ENCODE measurements at regions not wholly inside any gene's neighbourhood (a gene's known extent, or its start where the extent isn't known, plus 50 kb on each side); places are given as distances from the start of the nearest gene placed in this dataset.
A peak's percentile ranks its signal among the peaks of the same experiment; 100 is the strongest.

- POLR2A ChIA-PET = interaction anchor here (0.6 to 2.0 kb wide), 6 partner anchors 12 to 132 kb away, joined by 3 to 8 read pairs (median 4); no protein-coding TSS in a partner anchor
- no TSS peak for BruUV-seq (replicated peaks)
These were observed 394.6 kb downstream of the KIF16B start for GRCh38 chr20:16178546-16179135.

GRCh38 chr20:16175322-16175961 is 397.8 kb downstream of the KIF16B start:
- no peaks in the 10 kb centered on the region for H3K79me2 ChIP-seq (ENCODE audit: insufficient read depth, low read depth, low read length)
- no peak for DNase-seq (ENCODE audit: low spot score)
- intact Hi-C loops (cut with micrococcal nuclease; ENCODE audit: unreplicated experiment) = no loop called here
- BruUV-seq (replicated peaks) = no TSS peak
- H3K36me3 ChIP-seq (ENCODE audit: insufficient read depth, low read length) = no peaks in the 10 kb centered on the region
- no peaks in the 10 kb centered on the region for H4K20me1 ChIP-seq (ENCODE audit: insufficient read depth, low read length)
- H3K4me2 ChIP-seq (ENCODE audit: low read length) = no peak overlapping the region; the same call in 1 of the 2 replicates
- POLR2A ChIA-PET = interaction anchor here (0.6 to 1.8 kb wide), 11 partner anchors 11 to 293 kb away, joined by 3 to 6 read pairs (median 3); no protein-coding TSS in a partner anchor
- no peak overlapping the region for H3K4me3 ChIP-seq (ENCODE audit: low read depth, low read length, poor library complexity, severe bottlenecking)
- no peaks in the 10 kb centered on the region for H3K9me3 ChIP-seq (ENCODE audit: low read length)
- H3K27ac ChIP-seq (ENCODE audit: low read depth, low read length, poor library complexity, severe bottlenecking) = no peak overlapping the region
- no peaks in the 10 kb centered on the region for H3K4me1 ChIP-seq (ENCODE audit: insufficient read depth, low read length, poor library complexity, severe bottlenecking)
- no peaks in the 10 kb centered on the region for H3K9me2 ChIP-seq (ENCODE audit: insufficient read depth, low read length)
- CTCF ChIA-PET (ENCODE audit: unreplicated experiment) = no interaction called here
- TF ChIP-seq EZH2phosphoT487 (IDR thresholded peaks at IDR 0.05; ENCODE audit: borderline replicate concordance, low read depth, low read length) (no peak), CTCF (conservative IDR thresholded peaks at IDR 0.05; ENCODE audit: low read length) (no peak)
- H2AFZ ChIP-seq (ENCODE audit: low read length) = peak overlapping the region; percentile 9; the same call in 1 of the 2 replicates

More at GRCh38 chr20:16178546-16179135, 394.6 kb downstream of the KIF16B start:
- Histone ChIP-seq H3K4me1 (ENCODE audit: insufficient read depth, low read length, poor library complexity, severe bottlenecking) (no peaks in the 10 kb centered on the region), H3K9me3 (ENCODE audit: low read length) (no peaks in the 10 kb centered on the region), H3K9me2 (ENCODE audit: insufficient read depth, low read length) (no peaks in the 10 kb centered on the region), H3K36me3 (ENCODE audit: insufficient read depth, low read length) (no peaks in the 10 kb centered on the region), H4K20me1 (ENCODE audit: insufficient read depth, low read length) (no peaks in the 10 kb centered on the region), H2AFZ (ENCODE audit: low read length) (no peak overlapping the region), H3K79me2 (ENCODE audit: insufficient read depth, low read depth, low read length) (no peaks in the 10 kb centered on the region), H3K4me2 (ENCODE audit: low read length) (no peak overlapping the region), H3K4me3 (ENCODE audit: low read depth, low read length, poor library complexity, severe bottlenecking) (no peak overlapping the region), H3K27ac (ENCODE audit: low read depth, low read length, poor library complexity, severe bottlenecking) (no peak overlapping the region)
- DNase-seq (ENCODE audit: low spot score) = no peak
- intact Hi-C loops (cut with micrococcal nuclease; ENCODE audit: unreplicated experiment) = no loop called here
- CTCF ChIA-PET (ENCODE audit: unreplicated experiment) = no interaction called here
- TF ChIP-seq EZH2phosphoT487 (IDR thresholded peaks at IDR 0.05; ENCODE audit: borderline replicate concordance, low read depth, low read length) (no peak), CTCF (conservative IDR thresholded peaks at IDR 0.05; ENCODE audit: low read length) (no peak)

GRCh38 chr20:16174311-16174710 is 398.9 kb downstream of the KIF16B start:
- DNase-seq (ENCODE audit: low spot score) = no peak
- BruUV-seq (replicated peaks) = no TSS peak

More at GRCh38 chr20:16174311-16174710, 398.9 kb downstream of the KIF16B start:
- Histone ChIP-seq H3K79me2 (ENCODE audit: insufficient read depth, low read depth, low read length) (no peaks in the 10 kb centered on the region), H3K36me3 (ENCODE audit: insufficient read depth, low read length) (no peaks in the 10 kb centered on the region), H3K9me2 (ENCODE audit: insufficient read depth, low read length) (no peaks in the 10 kb centered on the region), H3K4me3 (ENCODE audit: low read depth, low read length, poor library complexity, severe bottlenecking) (no peak overlapping the region), H3K4me1 (ENCODE audit: insufficient read depth, low read length, poor library complexity, severe bottlenecking) (no peaks in the 10 kb centered on the region), H3K9me3 (ENCODE audit: low read length) (no peaks in the 10 kb centered on the region), H4K20me1 (ENCODE audit: insufficient read depth, low read length) (no peaks in the 10 kb centered on the region), H3K27ac (ENCODE audit: low read depth, low read length, poor library complexity, severe bottlenecking) (no peak overlapping the region), H3K4me2 (ENCODE audit: low read length) (no peak overlapping the region), H2AFZ (ENCODE audit: low read length) (no peak overlapping the region)
- ChIA-PET CTCF (ENCODE audit: unreplicated experiment) (no interaction called here), POLR2A (interaction anchor here (1.3 to 1.8 kb wide), 3 partner anchors 16 to 149 kb away, joined by 3 to 5 read pairs (median 4); no protein-coding TSS in a partner anchor)
- TF ChIP-seq CTCF (conservative IDR thresholded peaks at IDR 0.05; ENCODE audit: low read length) (no peak), EZH2phosphoT487 (IDR thresholded peaks at IDR 0.05; ENCODE audit: borderline replicate concordance, low read depth, low read length) (no peak)
- intact Hi-C loops (cut with micrococcal nuclease; ENCODE audit: unreplicated experiment) = no loop called here

All from OCI-LY7 (cell line).